HEK293T (cell line): ENCODE measurements at regions not wholly inside any gene's neighbourhood (a gene's known extent, or its start where the extent isn't known, plus 50 kb on each side); places are given as distances from the start of the nearest gene placed in this dataset.

Experiments
- BHLHE40 ChIP-seq: fragments of 450-650 bp; IDR thresholded peaks from 2 replicates; pipeline ENCODE4 v1.6.1; 2016; ENCODE audit warnings: mild to moderate bottlenecking, moderate library complexity, borderline replicate concordance
- FOXA1 ChIP-seq: fragments of 450-650 bp; IDR thresholded peaks from 2 replicates; pipeline ENCODE4 v1.6.1; 2016; ENCODE audit warnings: mild to moderate bottlenecking
- TARDBP ChIP-seq: fragments of 450-650 bp; IDR thresholded peaks from 2 replicates; pipeline ENCODE4 v1.6.1; 2016

DNA sequence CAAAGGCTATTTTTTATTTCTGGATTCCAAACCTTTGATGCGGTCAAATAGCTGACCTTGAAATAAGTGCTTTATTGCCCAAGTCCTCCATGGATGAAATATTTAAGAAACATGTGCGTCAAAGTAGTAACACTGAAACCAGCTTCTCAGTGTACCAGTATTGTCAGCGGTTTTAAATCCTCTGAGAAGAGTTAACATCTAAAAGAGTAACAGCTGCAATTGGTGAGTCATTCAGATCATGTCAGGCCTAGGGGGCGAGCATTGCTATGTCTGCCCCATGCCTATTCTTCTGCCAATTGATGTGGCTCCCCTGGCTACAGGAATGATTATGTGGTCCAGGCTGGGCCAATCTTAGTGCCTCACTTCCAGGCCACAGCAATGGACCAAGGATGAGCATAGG is 263.3 kb upstream of the SORL1-AS1 start:
- TF ChIP-seq TARDBP: no peak
- TF ChIP-seq BHLHE40: no peak
- TF ChIP-seq FOXA1: no peak
